Suprapubic skin (tissue), 4 donors: ENCODE measurements at regions not wholly inside any gene's neighbourhood (a gene's known extent, or its start where the extent isn't known, plus 50 kb on each side); places are given as distances from the start of the nearest gene placed in this dataset.

Experiments
- DNase-seq, 2 donors: peaks; one replicate each; pipeline ENCODE4 v3.0.0-alpha.2; 2019; ENCODE audit warnings: low spot score in 2 of 2
- H3K27ac ChIP-seq: fragments of 200-600 bp; sonication (generic); one replicate; pipeline ENCODE4 v1.5.1; 2019
- H3K27me3 ChIP-seq: fragments of 200-600 bp; sonication (generic); one replicate; pipeline ENCODE4 v1.5.1; 2019
- H3K36me3 ChIP-seq: fragments of 200-600 bp; sonication (generic); one replicate; pipeline ENCODE4 v1.5.1; 2019
- H3K4me1 ChIP-seq: fragments of 200-600 bp; sonication (generic); one replicate; pipeline ENCODE4 v1.5.1; 2019
- H3K4me3 ChIP-seq: fragments of 200-600 bp; sonication (generic); one replicate; pipeline ENCODE4 v1.5.1; 2019; ENCODE audit warnings: mild to moderate bottlenecking
- H3K9me3 ChIP-seq: fragments of 200-600 bp; sonication (generic); one replicate; pipeline ENCODE4 v1.5.1; 2019
- CTCF ChIP-seq, 2 donors: fragments of 200-600 bp in 1 of 2; fragments of 450-650 bp in 1 of 2; sonication (generic) in 1 of 2; IDR thresholded peaks; one replicate each; pipeline ENCODE4 v1.5.1; 2016 to 2019; ENCODE audit warnings: antibody characterized with exemption in 2 of 2, mild to moderate bottlenecking in 1 of 2, moderate library complexity in 1 of 2
- EP300 ChIP-seq: sonication (generic); formaldehyde crosslinking; IDR thresholded peaks from one replicate; pipeline ENCODE4 v1.6.1; 2017; ENCODE audit warnings: antibody characterized with exemption
- POLR2A ChIP-seq, 2 donors: fragments of 450-650 bp; IDR thresholded peaks; one replicate each; pipeline ENCODE4 v1.6.1; 2017; ENCODE audit warnings: antibody characterized with exemption in 2 of 2, mild to moderate bottlenecking in 2 of 2, moderate library complexity in 2 of 2
- POLR2AphosphoS5 ChIP-seq, 3 donors: sonication (generic); formaldehyde crosslinking; IDR thresholded peaks; one replicate each; pipeline ENCODE4 v1.6.1; 2017; ENCODE audit warnings: antibody characterized with exemption in 3 of 3
- WGBS: methylation state at CpG from one replicate; pipeline ENCODE4 v1.1.5; 2018; 5-methylcytosine and 5-hydroxymethylcytosine counted together

- DNase-seq: no peak
- Histone ChIP-seq H3K27ac (no peak overlapping the region), H3K9me3 (no peaks in the 10 kb centered on the region), H3K36me3 (no peaks in the 10 kb centered on the region), H3K4me3 (no peak overlapping the region), H3K4me1 (no peaks in the 10 kb centered on the region), H3K27me3 (no peaks in the 10 kb centered on the region)
- TF ChIP-seq POLR2A (IDR thresholded peaks at IDR 0.05): no peak
- WGBS: 72% methylated on average over 3 of the region's 3 CpGs
Observed at GRCh38 chr13:84658491-84659358, 776.5 kb upstream of the SLITRK1 start.

- Histone ChIP-seq H3K4me3 (no peak overlapping the region), H3K36me3 (no peaks in the 10 kb centered on the region), H3K27ac (no peak overlapping the region), H3K27me3 (no peaks in the 10 kb centered on the region), H3K4me1 (no peaks in the 10 kb centered on the region), H3K9me3 (no peaks in the 10 kb centered on the region)
- 61% methylated on average over 3 of the region's 3 CpGs for WGBS
- no peak for TF ChIP-seq POLR2A (IDR thresholded peaks at IDR 0.05)
- no peak for TF ChIP-seq CTCF (IDR thresholded peaks at IDR 0.05)
- no peak for TF ChIP-seq EP300
- no peak for TF ChIP-seq POLR2AphosphoS5 (IDR thresholded peaks at IDR 0.05)
- DNase-seq: no peak
Observed at GRCh38 chr13:84655677-84656076, 773.4 kb upstream of the SLITRK1 start.

GRCh38 chr13:84654654-84655275 is 772.5 kb upstream of the SLITRK1 start:
- TF ChIP-seq POLR2AphosphoS5 (IDR thresholded peaks at IDR 0.05): no peak
- TF ChIP-seq CTCF (IDR thresholded peaks at IDR 0.05): no peak
- TF ChIP-seq EP300: no peak
- TF ChIP-seq POLR2A (IDR thresholded peaks at IDR 0.05): no peak
- Histone ChIP-seq H3K27ac (no peak overlapping the region), H3K9me3 (no peaks in the 10 kb centered on the region), H3K27me3 (no peaks in the 10 kb centered on the region), H3K36me3 (no peaks in the 10 kb centered on the region), H3K4me1 (no peaks in the 10 kb centered on the region), H3K4me3 (no peak overlapping the region)
- WGBS: 62% methylated on average over 5 of the region's 5 CpGs
- no peak for DNase-seq

- 84% methylated on average over 3 of the region's 3 CpGs for WGBS
- H3K4me1 ChIP-seq: no peaks in the 10 kb centered on the region
- no peak for DNase-seq
- H3K27me3 ChIP-seq: no peaks in the 10 kb centered on the region
- H3K9me3 ChIP-seq: no peaks in the 10 kb centered on the region
- no peak overlapping the region for H3K4me3 ChIP-seq
- no peak overlapping the region for H3K27ac ChIP-seq
- H3K36me3 ChIP-seq: no peaks in the 10 kb centered on the region
- TF ChIP-seq POLR2AphosphoS5 (IDR thresholded peaks at IDR 0.05) (no peak), CTCF (IDR thresholded peaks at IDR 0.05) (no peak), EP300 (no peak), POLR2A (IDR thresholded peaks at IDR 0.05) (no peak)
Observed at GRCh38 chr13:84653915-84654534, 771.8 kb upstream of the SLITRK1 start.

- 93% methylated on average over 3 of the region's 3 CpGs for WGBS
Observed at GRCh38 chr13:84651705-84652104, 769.4 kb upstream of the SLITRK1 start.

More at GRCh38 chr13:84651705-84652104, 769.4 kb upstream of the SLITRK1 start:
- no peak for DNase-seq
- Histone ChIP-seq H3K4me1 (no peaks in the 10 kb centered on the region), H3K9me3 (no peaks in the 10 kb centered on the region), H3K27ac (no peak overlapping the region), H3K27me3 (no peaks in the 10 kb centered on the region), H3K4me3 (no peak overlapping the region), H3K36me3 (no peaks in the 10 kb centered on the region)
- TF ChIP-seq POLR2A (IDR thresholded peaks at IDR 0.05) (no peak), POLR2AphosphoS5 (IDR thresholded peaks at IDR 0.05) (no peak), CTCF (IDR thresholded peaks at IDR 0.05) (no peak), EP300 (no peak)
